NCI-H345 treated with DMSO at 0.1 percent for 48 hours (cell line): ENCODE measurements at regions not wholly inside any gene's neighbourhood (a gene's known extent, or its start where the extent isn't known, plus 50 kb on each side); places are given as distances from the start of the nearest gene placed in this dataset.
"Not testable (repeated sequence)": the region's sequence is repeated elsewhere in the genome, so short reads cannot be mapped to it uniquely, and the experiment has no call there.

ENCODE experiments used
- DNase-seq: peaks from one replicate; lab custom pipeline; 2025; ENCODE audit not compliant: unreplicated experiment; lab: John Stamatoyannopoulos, UW

GRCh38 chr4:186845137-186845842 lies 121.6 kb upstream of the FAT1 start:
- no peak for DNase-seq

DNA sequence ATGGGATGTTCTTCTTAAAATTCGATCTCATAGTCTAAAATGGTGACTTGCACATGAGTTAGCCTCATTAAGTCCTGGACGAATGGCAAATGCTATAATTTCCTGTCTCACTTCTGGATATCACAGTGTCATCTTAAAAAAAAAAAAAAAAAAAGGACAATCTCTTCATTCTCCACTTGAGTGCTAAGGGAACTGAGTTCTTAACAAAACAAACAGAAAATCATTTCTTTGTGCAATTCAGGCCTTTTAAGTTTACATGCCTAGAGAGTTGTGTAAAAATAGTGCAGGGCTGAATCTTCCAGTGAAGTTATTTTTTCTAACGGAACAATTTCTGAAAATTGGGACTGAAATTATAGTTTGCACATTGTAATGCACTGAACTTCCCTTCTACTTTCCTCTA lies 122.8 kb upstream of the FAT1 start:
- no peak for DNase-seq

GRCh38 chr4:186847429-186848131 lies 123.9 kb upstream of the FAT1 start:
- not testable (repeated sequence) for DNase-seq

GRCh38 chr4:186848437-186848836 lies 124.8 kb upstream of the FAT1 start:
- DNase-seq, result no peak

DNA sequence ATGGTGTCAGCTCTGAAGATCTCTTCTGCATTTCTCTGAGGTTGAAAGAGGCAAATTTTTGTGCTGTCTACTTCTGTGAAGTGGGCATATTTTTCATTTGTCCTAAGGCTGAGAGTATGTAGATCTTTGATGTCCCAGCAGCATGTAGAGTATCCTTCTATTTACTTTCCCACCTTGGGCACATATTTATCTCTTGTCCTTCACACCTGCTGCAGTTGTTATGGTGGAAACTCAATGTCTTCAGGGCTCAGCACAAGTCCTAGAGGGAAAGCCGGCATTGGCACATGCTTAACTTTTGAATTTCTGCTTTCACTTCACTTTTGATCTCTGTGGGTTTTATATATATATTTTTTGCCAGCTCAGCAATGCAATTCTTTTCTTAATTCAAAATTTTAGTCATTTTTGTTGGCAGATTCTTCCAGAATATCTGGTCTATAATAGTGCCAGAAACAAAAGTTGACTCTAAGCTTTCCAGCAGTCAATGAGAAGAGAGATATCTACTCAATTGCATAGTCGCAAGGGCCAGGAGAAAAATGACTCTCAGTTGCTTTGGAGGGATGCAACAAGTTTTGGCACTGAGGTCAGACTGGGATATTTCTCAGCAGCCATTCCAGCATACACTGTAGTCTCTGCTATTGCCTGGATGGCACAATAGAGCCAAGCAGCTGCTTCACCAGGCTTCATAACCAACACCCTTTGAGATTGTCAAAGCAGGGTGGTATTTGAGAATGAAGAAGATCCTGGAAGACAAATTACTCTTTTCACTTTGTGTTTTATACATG lies 127.8 kb upstream of the FAT1 start:
- no peak for DNase-seq

- no peak for DNase-seq
Observed at GRCh38 chr4:186852073-186852420, 128.4 kb upstream of the FAT1 start.

GRCh38 chr4:186852964-186853391 lies 129.3 kb upstream of the FAT1 start:
- no peak for DNase-seq

- DNase-seq, result no peak
Observed at GRCh38 chr4:186854256-186854655, 130.6 kb upstream of the FAT1 start.

- DNase-seq, result no peak
Observed at GRCh38 chr4:186855111-186855510, 131.5 kb upstream of the FAT1 start.

DNA sequence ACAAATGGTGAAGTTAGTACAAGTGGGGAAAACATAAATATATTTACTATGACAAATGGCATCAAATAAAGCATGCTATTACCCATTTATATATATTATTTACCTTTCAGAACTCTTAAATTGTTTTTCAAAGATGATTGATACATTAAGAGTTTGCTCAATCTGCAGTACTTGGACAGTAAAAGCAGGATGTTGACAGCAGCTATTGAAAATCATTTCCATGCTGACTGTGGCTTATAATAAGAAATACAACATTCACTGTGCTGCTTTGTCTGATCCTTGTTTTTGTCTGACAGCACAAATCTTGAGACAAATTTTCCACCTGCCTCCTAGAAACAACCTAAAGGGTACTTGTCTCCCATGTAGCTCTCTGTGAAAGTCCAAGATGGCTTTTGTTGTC lies 134.1 kb upstream of the FAT1 start:
- no peak for DNase-seq

DNA sequence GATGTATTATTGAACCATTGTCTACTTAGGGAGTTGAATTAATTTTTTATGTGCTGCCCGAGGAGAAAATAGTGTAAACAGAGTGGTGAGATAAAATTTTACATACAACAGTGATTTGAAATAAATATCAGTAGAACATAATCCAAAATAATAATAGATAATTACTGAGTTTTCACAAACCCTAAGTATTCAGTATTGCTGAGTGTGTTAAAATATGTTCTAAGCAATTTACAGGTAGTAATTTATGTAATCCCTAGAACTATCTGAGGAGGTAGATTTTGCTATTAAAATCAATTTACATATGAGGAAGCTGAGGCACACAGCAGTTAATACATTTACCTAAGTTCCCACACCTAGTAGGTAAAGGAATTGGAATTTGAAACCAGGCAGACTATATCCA lies 134.7 kb upstream of the FAT1 start:
- DNase-seq, result no peak

DNA sequence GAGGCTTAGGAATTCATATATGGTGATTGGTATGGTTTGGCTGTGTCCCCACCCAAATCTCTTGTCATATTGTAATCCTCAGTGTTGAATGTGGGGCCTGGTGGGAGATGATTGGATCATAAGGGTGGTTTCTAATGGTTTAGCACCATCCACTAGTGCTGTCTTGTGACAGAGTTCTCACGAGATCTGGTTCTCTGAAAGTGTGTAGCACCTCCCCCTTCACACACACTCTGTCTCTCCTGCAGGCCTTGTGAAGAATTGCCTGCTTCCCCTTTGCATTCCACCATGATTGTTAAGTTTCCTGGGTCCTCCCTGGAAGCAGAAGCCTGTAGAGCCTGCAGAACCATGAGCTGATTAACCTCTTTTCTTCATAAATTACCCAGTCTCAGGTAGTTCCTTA lies 135.8 kb upstream of the FAT1 start:
- DNase-seq, result no peak

DNA sequence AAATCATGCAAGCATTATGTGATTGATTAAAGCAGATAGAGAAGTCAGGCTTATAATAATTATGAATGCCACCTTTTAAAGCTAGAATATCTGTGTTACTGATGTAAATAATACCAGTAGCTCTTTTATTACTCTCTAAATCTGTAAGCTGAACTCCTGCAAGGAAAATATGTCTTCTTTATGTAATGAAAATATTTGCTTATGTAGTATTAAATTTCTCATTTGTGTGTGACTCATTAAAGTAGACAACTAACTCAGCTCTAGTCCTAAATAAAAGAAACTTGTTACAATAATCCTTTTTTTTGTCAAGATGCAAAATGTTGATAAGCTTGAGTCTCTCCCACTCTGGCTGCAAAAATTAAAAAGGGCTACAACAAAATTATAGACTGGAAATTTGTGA lies 137.7 kb upstream of the FAT1 start:
- DNase-seq, result no peak

DNA sequence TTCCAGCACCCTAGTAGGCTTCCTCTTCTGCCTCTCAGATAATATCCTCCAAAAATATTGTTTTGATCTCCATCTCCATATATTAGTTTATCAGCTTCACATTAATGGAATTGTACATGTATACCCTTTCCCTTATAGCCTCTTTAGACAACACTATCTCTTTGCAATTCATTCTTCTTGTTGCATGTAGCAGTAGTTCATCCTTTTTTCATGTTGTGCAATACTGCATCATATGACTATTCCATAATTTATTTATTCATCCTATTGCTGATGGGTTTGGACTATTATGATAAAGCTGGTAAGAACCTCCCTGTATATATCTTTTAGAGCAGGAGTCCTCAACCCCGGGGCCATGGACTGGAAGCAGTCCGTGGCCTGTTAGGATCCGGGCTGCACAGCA lies 148.2 kb upstream of the FAT1 start:
- no peak for DNase-seq

DNA sequence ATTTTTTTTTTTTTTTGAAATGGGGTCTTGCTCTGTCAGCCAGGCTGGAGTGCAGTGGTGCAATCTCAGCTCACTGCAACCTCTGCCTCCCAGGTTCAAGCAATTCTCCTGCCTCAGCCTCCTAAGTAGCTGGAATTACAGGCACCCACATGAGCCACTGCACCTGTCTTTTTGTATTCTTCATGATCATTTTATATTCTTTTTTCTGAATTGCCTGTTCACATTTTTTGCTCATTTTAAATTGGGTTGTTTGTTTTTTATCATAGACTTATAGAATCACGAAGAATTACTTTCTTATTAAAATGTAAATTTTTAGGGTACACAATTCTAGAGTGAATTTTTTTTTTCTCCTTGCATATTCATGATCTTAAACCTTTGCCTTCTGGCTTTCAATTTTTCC lies 149.4 kb upstream of the FAT1 start:
- DNase-seq, result not testable (repeated sequence)

GRCh38 chr4:186875476-186875875 lies 151.8 kb upstream of the FAT1 start:
- DNase-seq, result no peak

GRCh38 chr4:186876961-186877626 lies 153.4 kb upstream of the FAT1 start:
- no peak for DNase-seq

GRCh38 chr4:186878203-186878776 lies 154.6 kb upstream of the FAT1 start:
- no peak for DNase-seq

DNA sequence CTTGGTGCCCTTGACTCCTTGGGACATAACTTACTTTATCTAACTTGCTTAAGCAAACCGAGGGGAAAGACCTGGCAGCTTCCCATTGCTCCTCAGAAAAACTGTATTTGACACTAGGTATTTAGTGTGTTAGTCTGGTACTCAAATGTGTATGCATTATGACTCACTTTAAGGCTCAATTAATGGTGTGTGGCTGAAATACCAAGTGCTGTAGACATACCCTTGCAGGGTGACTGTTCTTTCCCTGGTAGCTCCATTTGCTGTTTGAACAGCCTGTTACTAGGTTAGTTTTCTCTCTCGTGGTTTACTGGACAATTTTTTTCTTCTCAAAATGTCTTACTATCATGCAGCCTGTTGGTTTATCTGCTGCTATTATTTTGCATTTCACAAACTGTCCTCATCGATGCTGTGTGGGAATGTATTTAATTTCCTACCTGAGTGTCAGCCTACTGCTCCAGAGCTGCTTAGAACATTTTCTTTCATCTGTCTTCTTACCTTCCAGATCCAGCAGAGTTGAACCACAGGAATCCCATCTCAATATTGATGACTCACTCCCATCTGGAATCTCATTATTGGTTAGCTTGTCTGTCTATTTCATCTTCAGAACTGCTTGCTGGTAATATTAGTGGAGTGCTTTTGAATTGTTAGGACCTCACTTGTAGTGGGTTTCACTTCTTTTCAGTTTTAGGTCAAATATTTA lies 158.0 kb upstream of the FAT1 start:
- no peak for DNase-seq

DNA sequence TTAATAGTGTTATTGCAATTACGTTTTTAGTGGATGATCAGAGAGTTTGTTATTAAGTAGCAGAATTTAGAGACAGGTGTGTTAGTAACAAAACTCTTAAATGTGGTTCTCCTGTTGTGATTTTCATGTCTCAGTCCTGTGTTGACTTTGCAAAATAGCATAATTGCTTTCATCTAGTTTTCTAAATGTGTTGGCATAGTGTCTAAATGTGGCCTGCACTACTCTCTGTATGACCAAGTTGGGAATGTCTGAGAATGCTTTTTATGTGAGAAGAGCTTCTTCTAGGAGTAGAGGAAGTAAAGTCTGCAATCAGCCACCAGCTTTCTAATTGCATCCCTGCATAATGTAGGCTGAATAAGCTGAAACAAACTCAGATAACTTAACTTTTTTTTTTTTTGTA lies 158.6 kb upstream of the FAT1 start:
- DNase-seq, result no peak

GRCh38 chr4:186885289-186885688 lies 161.6 kb upstream of the FAT1 start:
- no peak for DNase-seq
